ENCODE measurements at regions not wholly inside any gene's neighbourhood (a gene's known extent, or its start where the extent isn't known, plus 50 kb on each side); places are given as distances from the start of the nearest gene placed in this dataset.

DNA sequence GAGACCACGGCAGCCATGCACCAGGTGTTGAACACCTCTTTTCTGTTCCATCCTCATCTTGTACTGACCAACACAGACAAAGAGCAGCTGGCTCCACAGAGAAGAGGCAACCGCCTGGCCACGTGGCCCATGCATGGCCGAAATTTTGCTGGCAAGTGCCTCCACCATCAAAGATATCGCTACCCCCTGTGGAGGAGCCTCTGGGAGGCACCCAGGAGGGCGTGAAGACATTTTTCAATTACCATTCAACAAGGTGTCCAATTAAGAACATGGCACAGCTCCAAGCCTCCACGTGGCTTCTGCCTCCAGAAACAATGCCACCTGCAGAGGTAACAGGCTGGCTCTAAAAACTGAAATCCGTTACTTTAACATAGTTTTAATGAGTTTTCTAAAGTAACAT is 54.4 kb upstream of the CKS2 start:
- TF ChIP-seq, protein P1, sequence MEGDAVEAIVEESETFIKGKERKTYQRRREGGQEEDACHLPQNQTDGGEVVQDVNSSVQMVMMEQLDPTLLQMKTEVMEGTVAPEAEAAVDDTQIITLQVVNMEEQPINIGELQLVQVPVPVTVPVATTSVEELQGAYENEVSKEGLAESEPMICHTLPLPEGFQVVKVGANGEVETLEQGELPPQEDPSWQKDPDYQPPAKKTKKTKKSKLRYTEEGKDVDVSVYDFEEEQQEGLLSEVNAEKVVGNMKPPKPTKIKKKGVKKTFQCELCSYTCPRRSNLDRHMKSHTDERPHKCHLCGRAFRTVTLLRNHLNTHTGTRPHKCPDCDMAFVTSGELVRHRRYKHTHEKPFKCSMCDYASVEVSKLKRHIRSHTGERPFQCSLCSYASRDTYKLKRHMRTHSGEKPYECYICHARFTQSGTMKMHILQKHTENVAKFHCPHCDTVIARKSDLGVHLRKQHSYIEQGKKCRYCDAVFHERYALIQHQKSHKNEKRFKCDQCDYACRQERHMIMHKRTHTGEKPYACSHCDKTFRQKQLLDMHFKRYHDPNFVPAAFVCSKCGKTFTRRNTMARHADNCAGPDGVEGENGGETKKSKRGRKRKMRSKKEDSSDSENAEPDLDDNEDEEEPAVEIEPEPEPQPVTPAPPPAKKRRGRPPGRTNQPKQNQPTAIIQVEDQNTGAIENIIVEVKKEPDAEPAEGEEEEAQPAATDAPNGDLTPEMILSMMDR (IDR thresholded peaks at IDR 0.05; ENCODE audit: insufficient read depth, low read depth, low read length) = no peak
- TF ChIP-seq EZH2 (IDR thresholded peaks at IDR 0.05; ENCODE audit: insufficient read depth, low read length) = no peak
